ENCODE measurements at regions not wholly inside any gene's neighbourhood (a gene's known extent, or its start where the extent isn't known, plus 50 kb on each side); places are given as distances from the start of the nearest gene placed in this dataset.

DNA sequence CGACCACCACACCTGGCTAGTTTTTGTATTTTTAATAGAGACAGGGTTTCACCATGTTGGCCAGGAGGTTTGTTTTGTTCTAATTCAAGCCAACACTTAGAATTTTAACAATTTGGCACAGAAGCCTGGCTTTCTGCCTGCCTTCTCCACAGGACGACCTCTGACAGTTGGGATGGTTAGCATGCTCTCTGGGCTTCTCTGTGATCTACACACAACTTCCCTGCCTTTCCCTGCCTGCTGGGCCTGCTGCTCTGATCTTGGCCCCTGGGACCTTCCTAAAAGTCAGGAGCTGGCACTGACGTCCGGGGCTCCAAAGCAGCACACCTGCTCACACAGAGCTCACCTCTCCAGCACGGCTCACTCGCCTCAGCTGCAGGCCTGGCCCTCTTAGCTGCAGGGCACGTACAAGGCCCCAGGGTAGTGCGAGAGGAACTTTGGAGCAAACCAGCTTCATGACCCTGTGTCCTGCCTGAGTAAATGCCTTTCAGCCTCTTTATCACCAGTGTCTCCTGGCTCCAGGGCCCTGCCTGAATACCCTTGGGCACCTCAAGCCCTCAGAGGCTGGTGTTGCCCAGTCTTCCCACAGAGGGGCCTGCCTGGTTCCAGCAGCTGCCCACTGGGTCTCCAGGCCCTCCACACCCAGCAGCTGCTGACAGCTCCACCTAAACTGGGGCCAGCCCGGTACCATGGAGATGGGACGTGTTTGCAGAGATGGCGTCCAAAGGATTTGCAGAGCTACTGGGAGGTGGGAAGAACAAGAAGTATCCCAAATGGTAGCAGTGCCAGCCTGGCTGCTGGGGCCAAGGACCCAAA lies 96.0 kb downstream of the PSMB1 start:
- Histone ChIP-seq H3K4me3 (no peak overlapping the region), H3K9me3 (no peaks in the 10 kb centered on the region), H3K27me3 (no peaks in the 10 kb centered on the region), H3K36me3 (no peaks in the 10 kb centered on the region)
- no peak for DNase-seq
